Adrenal gland (tissue), 9 donors: ENCODE measurements at regions not wholly inside any gene's neighbourhood (a gene's known extent, or its start where the extent isn't known, plus 50 kb on each side); places are given as distances from the start of the nearest gene placed in this dataset.

Experiments used
- DNase-seq, 7 donors: peaks; one replicate each; pipeline ENCODE4 v3.0.0-alpha.2; 2019 to 2020
- H3K27ac ChIP-seq, 5 donors: fragments of 200-600 bp; sonication (generic) in 4 of 5; 1 replicate in 3 of 5; 2 replicates in 2 of 5; pipeline versions ENCODE4 v1.5.1 to v1.8.0; 2016 to 2020; ENCODE audit warnings: mild to moderate bottlenecking in 1 of 5
- H3K27me3 ChIP-seq: fragments of 200-600 bp; 2 replicates; pipeline ENCODE4 v1.8.0; 2021
- H3K36me3 ChIP-seq, 2 donors: fragments of 200-600 bp; replicated peaks in 1 of 2; 1 replicate in 1 of 2; 2 replicates in 1 of 2; pipeline versions ENCODE4 v1.5.1 to v1.8.0; 2018 to 2022
- H3K4me1 ChIP-seq, 2 donors: fragments of 200-600 bp; replicated peaks in 1 of 2; 1 replicate in 1 of 2; 2 replicates in 1 of 2; pipeline versions ENCODE4 v1.5.1 to v1.8.0; 2018 to 2021
- H3K4me3 ChIP-seq, 4 donors: fragments of 200-600 bp; sonication (generic) in 3 of 4; one replicate each; pipeline ENCODE4 v1.5.1; 2016 to 2018
- H3K9me3 ChIP-seq, 3 donors: fragments of 200-600 bp; sonication (generic) in 1 of 3; replicated peaks in 1 of 3; 1 replicate in 2 of 3; 2 replicates in 1 of 3; pipeline versions ENCODE4 v1.5.1 to v1.8.0; 2016 to 2021
- CTCF ChIP-seq, 6 experiments: fragments of 450-650 bp in 4 of 6; fragments of 200-600 bp in 2 of 6; sonication (generic) in 1 of 6; IDR thresholded peaks; 1 replicate in 5 of 6; 2 replicates in 1 of 6; pipeline versions ENCODE4 v1.5.1 to v1.8.0; 2016 to 2021; ENCODE audit warnings: antibody characterized with exemption in 6 of 6, mild to moderate bottlenecking in 2 of 6, moderate library complexity in 1 of 6
- POLR2A ChIP-seq, 2 donors: fragments of 450-650 bp; IDR thresholded peaks; one replicate each; pipeline ENCODE4 v1.6.1; 2017; ENCODE audit warnings: antibody characterized with exemption in 2 of 2, mild to moderate bottlenecking in 2 of 2, moderate library complexity in 1 of 2
- WGBS, 4 donors: extraction: QIAGEN DNeasy Blood & Tissue Kit in 2 of 4; methylation state at CpG; one replicate each; pipeline versions ENCODE4 v1.1.5 to v1.1.7; 2013 to 2017; 5-methylcytosine and 5-hydroxymethylcytosine counted together
- intact Hi-C, 2 donors: fragments of 100-400 bp; cut with DNase I; formaldehyde crosslinking; loops; one replicate each; pipeline versions ENCODE4 v1.14.1 to v1.15.0; 2022 to 2023
- donor health status: healthy with polysubstance abuse.
- donor health status: Bipolar disorder and iron deficiency.
- donor health status: DM: yes; HTN: yes; CAD: no.
- donor health status: DM: no; HTN: no; CAD: no.
- donor health status: DM: no; HTN: no; CAD: no.

GRCh38 chr9:88872192-88872946, 118.9 kb upstream of the S1PR3 start:
- no peaks in the 10 kb centered on the region for H3K36me3 ChIP-seq
- no peaks in the 10 kb centered on the region for H3K9me3 ChIP-seq
- no peaks in the 10 kb centered on the region for H3K27me3 ChIP-seq
- peaks cover 17 to 35% of the 10 kb centered on the region in 2 donors for H3K4me1 ChIP-seq
- TF ChIP-seq POLR2A (IDR thresholded peaks at IDR 0.05) (no peak), CTCF (IDR thresholded peaks at IDR 0.05) (no peak)
- intact Hi-C loops, result no loop called here
- DNase-seq, result peak; percentile 35 to 74 (median 47)
- H3K4me3 ChIP-seq, result no peak overlapping the region
- H3K27ac ChIP-seq, result peak overlapping the region; percentile 54 to 90 (median 79)
- 26 to 43% (median 34%) methylated on average over 3 of the region's 3 CpGs for WGBS, 4 donors

- peaks cover 17 to 35% of the 10 kb centered on the region in 2 donors for H3K4me1 ChIP-seq
- H3K9me3 ChIP-seq, result no peaks in the 10 kb centered on the region
- H3K27me3 ChIP-seq, result no peaks in the 10 kb centered on the region
- H3K4me3 ChIP-seq, result no peak overlapping the region
- intact Hi-C loops, result no loop called here
- 76 to 91% (median 85%) methylated on average over 5 to 10 of the region's 10 CpGs for WGBS, 4 donors
- no peaks in the 10 kb centered on the region for H3K36me3 ChIP-seq
- no peak for DNase-seq
- peak overlapping the region in 1 of 5 donors; percentile 26 for H3K27ac ChIP-seq
- TF ChIP-seq POLR2A (IDR thresholded peaks at IDR 0.05) (no peak), CTCF (IDR thresholded peaks at IDR 0.05) (no peak)
Observed at GRCh38 chr9:88873635-88874034, 117.6 kb upstream of the S1PR3 start.

GRCh38 chr9:88874391-88874790, 116.9 kb upstream of the S1PR3 start:
- DNase-seq, result peak in 2 of 7 donors; percentile 22 to 38
- TF ChIP-seq POLR2A (IDR thresholded peaks at IDR 0.05) (no peak), CTCF (IDR thresholded peaks at IDR 0.05) (peak in 5 of 6 experiments; percentile 12 to 39 (median 27))
- Histone ChIP-seq H3K9me3 (no peaks in the 10 kb centered on the region), H3K4me3 (no peak overlapping the region), H3K36me3 (no peaks in the 10 kb centered on the region), H3K27ac (no peak overlapping the region), H3K4me1 (peaks cover 17 to 35% of the 10 kb centered on the region in 2 donors), H3K27me3 (no peaks in the 10 kb centered on the region)
- intact Hi-C loops, result no loop called here
- WGBS, 4 donors, result 35 to 53% (median 35%) methylated on average over 6 of the region's 6 CpGs

GRCh38 chr9:88875400-88876120, 115.7 kb upstream of the S1PR3 start:
- WGBS, 4 donors, result 55 to 63% (median 61%) methylated on average over 3 of the region's 3 CpGs
- TF ChIP-seq CTCF (IDR thresholded peaks at IDR 0.05), result no peak
- no peak for TF ChIP-seq POLR2A (IDR thresholded peaks at IDR 0.05)
- peaks cover 17 to 35% of the 10 kb centered on the region in 2 donors for H3K4me1 ChIP-seq
- H3K9me3 ChIP-seq, result no peaks in the 10 kb centered on the region
- no peaks in the 10 kb centered on the region for H3K36me3 ChIP-seq
- no peak for DNase-seq
- H3K4me3 ChIP-seq, result no peak overlapping the region
- H3K27me3 ChIP-seq, result no peaks in the 10 kb centered on the region
- no peak overlapping the region for H3K27ac ChIP-seq
- intact Hi-C loops, result no loop called here
